CD4-positive, alpha-beta T cell treated with Interleukin-17A for 1 hour (primary cell): ENCODE measurements at regions not wholly inside any gene's neighbourhood (a gene's known extent, or its start where the extent isn't known, plus 50 kb on each side); places are given as distances from the start of the nearest gene placed in this dataset.
"Not testable (repeated sequence)": the region's sequence is repeated elsewhere in the genome, so short reads cannot be mapped to it uniquely, and the experiment has no call there.

ENCODE experiments used
- DNase-seq: peaks from one replicate; pipeline ENCODE4 v3.0.0-alpha.2; 2020

DNA sequence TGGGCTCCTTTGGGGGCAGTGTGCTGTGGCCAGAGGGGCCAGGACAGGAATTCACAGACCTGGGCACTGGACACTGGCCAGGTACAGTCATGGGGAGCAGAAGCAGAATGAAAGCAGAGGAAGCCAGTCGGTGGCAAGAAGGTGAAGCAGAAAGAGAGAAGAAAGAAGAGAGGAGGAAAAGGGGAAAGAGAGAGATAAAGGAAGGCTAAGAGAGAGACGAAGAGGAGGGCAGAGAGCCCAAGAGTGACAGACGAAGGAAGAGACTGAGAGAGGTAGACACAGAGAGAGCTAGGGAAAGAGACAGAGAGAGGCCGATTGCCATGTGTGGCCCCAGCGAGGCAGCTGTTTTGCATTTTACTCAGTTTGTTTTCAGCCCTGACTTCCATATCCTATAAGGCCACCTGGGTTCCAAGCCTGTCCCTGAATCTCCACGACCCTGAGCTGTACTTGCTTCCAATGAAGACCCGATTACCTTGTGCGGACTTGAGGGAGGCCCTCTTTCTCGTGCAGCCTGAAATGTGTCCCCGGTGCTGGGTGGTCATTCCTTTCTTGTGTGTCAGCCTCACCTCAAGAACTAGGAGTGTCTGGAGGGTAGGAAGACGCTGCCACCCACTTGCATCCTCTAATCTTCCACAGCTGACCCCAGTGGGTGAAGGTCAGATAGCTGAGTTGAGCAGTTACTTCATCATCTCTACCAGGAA is 73.9 kb downstream of the LSM3 start:
- no peak for DNase-seq

DNA sequence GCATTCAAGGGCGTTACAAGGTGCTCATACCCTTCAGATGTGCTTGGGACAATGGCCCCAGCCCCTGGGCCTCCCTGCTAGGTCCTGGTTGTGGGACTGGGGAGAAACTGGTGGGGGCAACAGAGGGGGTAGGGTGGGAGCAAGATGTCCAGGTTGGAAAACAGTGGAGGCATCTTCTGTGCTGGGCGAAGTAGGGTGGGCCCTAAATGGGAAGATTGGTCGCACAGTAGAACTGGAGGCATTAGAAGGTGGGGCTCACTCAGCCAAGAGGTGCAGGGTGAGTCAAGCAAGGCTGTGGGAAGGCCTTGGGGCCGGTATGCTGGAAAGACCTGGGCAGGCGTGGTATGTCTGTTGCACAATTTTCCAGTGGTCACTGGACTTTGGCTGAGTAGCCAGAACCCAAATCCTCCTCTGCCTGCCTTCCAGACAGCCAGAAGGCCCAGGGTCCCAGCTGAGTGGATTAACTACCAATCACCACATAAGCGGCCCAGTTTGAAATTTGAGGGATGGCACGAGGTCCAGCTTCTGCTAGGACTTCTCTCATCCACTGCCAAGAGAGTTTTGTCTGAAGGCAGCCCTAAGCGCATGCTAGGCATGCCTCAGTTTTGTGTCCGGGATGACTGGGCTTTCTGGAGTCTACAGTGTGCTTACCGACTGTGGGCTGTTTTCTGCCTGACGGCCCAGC is 74.5 kb downstream of the LSM3 start:
- no peak for DNase-seq

DNA sequence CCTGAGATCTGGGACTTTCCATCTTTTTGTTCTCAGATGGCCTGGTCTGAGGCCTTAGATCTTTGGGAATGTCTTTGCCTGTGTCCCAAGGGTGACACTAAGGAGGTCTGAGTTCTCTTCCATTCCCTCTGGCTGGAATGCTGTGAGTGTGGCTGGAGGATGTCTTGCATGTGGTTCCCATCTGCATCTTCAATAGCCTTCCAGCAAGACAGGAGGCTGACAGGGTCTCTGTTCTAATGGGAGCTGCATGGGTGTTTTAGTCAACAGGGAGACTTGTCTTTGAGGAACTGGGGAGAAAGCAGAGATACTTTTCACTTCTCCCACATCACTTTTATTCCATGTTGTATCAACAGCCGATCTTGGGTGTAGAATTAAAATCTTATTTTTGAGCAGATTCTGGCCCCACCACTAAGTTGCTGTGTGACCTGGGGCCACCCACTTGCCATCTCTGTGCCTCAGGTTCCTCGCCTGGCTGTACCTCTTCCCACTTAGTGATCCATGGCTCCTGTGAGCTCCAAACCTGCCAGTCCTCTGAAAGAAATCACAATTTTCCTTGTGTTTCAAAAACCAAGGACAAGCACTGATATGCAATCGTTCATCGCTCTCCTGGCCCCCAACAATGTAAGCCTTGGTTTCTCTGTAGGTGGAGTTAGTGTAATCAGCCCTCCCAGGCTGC is 75.2 kb downstream of the LSM3 start:
- no peak for DNase-seq

DNA sequence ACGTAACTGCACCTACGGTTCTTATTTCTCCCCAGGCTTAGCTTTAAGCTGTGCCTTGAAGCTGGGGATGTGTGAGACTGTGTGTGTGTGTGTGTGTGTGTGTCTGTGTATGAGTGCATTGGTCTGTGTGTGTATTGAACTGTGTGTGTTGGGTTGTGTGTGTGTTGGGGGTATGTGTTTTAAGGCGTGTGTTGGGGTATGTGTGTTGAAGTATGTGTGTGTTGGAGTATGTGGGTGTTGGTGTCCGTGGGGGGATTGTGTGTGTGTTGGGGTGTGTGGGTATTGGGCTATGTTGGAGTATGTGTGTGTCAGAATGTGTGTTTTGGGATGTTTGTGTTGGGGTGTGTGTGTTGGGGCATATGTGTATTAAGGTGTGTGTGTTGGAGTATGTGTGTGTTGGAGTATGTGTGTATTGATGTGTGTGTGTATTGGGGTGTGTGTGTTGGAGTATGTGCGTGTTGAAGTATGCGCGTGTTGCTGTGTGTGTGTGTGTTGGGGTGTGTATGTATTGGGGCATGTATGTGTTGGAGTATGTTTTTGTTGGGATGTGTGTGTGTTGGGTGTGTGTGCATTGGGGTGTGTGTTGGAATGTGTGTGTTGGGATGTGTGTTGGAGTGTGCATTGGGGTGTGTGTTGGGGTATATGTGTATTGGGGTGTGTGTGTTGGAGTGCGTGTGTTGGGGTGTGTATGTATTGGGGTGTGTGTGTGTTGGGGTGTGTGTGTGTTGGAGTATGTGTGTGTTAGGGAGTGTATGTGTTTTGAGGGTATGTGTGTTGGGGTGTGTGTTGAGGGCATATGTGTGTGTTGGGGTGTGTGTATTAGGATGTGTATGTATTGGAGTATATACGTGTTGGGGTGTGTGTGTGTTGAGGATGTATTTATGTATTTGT is 76.4 kb downstream of the LSM3 start:
- DNase-seq: no peak

DNA sequence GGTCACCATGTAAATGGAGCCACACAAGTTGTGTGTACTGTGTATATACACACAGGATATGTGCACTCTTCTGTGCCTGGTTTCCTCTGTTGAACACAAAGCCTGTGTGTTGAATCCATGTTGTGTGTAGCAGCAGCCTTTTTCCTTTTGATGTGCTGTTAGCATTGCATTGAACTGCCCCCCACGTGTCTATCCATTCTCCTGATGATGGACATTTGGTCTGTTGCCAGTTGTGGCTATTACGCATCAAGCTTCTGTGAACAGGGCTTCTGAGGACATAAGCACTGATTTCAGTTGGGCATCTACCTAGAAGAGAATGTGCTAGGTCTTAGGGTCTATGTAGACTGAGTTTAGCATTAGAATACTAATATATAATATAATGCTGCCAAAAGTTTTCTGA is 77.4 kb downstream of the LSM3 start:
- DNase-seq: no peak

DNA sequence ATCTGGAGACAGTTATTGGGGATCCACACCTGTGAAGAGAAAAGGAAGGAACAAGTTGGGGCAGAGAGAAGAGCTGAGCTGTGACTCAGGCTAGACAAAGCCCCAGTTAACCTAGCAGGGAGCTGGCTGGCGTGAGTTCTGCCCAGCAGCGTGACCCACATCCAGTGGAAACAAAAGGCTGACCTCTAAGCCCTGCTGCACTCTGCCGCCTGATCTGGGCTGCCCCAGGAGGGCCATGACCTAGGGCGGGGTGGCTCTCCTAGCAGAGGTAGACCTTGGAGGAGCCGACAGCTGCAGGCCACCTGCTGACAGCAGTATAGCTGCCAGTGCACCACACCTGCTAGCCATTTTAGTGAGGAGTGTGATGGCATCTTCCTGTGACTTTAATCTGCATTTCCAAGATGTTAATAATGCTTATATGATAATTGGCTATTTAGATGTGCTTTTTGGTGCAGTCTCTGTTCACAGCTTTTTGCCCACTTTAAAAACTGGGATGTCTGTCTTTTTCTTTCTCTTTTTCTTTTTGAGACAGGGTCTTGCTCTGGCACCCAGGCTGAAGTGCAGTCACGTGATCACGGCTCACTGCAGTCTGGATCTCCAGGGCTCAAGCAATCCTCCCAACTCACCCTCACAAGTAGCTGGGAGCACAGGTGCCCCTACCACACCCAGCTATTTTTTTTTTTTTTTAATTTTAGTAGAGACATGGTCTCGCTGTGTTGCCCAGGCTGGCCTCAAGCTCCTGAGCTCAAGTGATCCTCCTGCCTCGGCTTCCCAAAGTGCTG is 78.1 kb downstream of the LSM3 start:
- DNase-seq: no peak

DNA sequence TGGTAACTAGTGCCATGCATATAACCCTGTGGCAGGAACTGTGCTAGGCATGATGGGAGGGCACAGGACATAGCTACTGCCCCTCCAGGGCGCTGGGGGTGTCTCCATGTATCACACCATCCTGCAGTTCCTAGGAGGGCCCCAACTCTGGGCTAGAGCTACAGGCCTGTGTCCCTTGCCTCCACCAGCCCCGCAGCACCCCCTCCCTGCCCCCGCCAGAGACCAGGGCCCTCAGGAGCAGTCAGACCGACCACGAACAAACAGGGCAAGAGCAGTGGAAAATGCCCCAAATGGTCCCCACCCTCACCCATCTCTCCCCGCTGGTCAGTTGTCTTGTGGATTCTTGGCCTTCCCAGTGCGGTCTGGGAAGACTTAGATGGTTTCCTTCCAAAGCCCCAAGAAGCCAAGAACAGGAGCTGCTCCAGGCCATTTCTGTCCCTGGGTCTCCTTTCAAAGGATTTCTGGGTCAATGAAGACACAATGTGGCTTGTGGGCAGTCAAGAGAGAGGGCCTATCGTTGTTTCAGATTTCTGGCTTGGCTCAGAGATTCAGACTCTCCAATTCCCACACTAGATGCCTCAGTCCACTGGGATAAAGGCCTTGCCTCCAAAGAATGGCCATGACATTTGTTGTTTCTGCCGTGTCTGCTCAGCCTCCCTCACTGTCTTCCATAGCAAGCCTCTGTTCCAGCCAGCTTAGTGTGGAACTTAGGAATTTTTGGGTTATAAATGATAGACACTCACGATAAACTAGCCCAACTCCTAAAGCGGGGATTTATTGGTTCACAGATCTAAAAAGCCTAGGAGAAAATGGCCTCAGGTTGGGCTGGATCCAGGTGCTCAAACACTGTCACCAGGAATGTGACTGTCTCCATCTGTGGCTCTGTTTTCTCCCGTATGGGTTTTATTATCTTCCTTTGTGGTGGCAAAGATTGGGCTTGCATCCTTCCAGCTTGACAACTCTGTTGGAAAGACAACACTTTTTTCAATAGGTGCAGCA is 80.6 kb downstream of the LSM3 start:
- no peak for DNase-seq

DNA sequence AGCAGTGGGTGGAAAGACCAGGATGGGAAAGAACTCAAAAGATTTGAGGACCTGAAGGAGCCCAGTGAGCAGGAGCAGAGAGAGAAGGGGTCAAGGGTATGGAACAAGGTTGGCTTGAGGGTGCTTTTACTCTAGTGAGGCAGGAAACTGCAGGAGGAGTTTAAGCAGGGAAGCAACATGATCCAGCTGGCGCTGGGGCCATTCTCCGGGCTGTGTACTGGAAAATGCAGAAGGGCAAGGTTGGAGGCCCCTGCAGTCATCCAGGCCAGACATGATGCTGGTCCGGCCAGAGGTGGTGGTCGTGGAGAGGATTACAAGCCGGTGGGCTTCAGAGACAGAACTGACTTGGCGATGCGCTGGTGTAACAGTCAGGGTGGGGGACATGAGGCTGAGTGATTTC is 81.8 kb downstream of the LSM3 start:
- DNase-seq: no peak

DNA sequence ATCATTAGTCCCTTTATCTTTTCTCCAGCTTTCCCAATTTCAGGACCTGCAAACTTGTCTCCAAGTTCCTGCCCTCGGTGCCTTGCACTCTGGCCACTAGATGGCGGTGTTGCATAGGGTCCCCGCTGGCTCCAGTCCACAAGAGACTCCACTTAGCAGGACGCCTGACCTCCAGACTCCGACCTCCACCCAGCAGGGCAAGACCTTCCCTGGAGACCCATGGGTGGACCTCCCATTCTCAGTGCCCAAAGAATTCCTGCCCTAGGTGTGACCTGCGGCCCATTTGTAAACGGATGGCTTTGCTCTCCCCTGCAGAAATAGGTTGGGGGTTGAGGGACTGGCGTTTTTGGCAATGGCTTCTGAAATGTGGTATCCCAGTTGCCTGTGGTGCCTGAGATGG is 82.6 kb downstream of the LSM3 start:
- peak; percentile 76 for DNase-seq

DNA sequence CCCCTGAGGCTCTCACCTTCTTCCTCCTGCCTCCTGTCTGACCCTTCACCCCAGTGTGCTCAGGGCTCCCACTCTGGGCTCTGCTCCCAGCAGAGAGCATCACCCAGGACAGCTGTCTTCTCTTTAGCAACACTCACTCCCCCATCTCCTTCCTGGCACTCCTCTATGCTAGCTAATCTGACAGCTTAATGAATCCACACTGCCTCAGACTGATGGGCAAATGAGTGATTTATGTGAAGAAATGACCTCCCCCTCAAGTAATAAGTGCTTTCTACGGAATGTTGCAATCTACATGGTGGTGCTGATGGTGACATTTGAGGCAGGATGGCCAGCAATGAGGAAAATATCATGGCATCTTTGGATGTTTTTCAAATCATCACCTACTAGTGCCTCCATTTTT is 83.6 kb downstream of the LSM3 start:
- DNase-seq: no peak

DNA sequence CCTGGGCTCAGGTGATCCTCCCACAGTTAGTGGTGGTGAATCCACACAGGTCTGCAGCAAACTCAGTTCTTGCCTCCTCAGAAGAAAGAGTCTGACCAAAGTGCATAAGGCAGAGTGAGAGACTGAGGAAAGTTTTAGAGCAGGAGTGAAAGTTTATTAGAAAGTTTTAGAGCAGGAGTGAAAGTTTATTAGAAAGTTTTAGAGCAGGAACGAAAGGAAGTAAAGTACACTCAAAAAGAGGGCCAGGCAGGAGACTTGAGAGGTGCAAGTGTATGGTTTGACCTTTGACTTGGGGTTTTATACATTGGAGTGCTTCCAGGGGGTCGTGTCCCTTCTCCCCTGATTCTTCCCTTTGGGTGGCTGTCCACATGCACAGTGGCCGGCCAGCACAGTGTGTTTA is 84.2 kb downstream of the LSM3 start:
- no peak for DNase-seq

DNA sequence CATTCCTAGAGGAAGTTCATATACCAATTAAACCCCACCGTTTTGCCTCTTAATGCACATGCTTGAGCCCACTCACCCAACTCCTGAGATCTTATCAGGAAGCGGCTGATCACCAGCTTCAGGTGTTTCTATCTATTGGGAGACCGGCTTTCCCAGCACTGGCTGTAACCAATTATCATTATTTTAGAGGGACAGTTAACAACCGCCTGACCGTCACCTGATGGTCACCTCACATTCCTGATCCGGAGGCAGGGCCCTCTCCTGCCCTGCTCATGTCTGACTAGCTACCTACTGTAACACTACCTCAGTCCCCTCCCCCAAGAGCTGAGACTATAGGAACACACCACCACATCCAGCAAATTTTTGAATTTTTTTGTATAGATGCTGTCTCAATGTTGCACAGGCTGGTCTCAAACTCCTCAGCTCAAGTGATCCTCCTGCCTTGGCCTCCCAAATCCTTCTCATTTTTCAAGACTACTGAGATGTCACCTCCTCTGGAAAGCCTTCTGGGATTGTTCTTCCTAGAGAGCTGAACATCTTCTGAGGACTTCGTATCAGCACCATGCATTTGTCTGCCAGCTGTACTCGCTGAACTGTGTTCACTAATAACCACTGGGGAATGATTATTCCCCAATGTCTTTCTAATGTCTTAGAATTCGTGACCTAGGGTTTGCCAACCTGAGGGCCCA is 84.8 kb downstream of the LSM3 start:
- no peak for DNase-seq

DNA sequence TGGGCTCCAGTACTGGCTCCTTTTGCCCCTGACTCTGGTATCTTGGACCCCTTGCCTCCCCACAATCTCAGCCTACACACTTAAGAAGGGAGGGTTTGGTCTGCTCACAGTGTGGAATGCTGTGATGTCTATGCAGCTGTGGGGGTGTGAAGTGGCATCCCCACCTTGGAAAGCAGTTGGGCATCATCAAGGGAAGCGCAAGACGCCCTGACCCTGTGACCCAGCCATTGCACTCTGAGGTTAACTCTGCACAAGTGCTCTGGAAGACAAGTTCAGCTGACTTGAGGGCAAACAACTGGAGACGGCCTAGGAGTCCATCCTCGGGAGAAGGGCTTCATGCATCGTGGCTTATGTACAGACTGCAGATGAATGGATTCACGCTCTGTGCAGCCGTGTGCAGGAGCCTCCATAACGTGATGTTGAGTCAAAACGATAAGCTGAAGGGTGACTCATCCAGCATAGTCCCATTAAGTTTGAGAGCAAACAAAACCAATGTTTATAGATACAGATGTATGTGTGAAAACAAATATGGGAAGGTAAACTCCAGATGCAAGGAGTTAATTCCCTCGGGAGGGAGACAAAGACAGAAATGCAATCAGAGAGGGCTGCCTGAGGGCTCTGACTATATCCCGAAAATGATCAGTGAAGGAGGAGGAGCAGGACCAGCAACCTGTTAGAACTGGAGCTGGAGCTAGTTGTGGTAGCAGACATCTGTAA is 86.8 kb downstream of the LSM3 start:
- no peak for DNase-seq

DNA sequence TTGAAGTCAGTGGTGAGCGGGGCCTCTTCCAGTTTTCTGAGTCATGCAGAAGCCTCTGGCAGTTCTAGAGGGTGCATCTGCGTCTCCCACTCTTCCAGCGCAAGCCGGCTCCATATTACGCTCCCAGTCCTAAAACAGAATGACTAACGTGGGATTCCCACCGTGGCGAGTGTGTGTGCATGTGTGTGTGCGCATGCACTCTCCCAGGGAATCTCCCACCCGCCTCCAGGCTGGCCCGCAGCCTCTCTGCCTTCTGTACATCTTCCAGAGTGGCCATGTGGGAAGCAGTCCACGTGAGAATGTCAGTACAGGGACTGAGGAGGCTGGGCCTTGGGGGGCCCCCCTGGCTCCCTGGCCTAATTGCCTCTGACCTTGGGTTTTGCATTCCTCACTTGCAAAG is 87.7 kb downstream of the LSM3 start:
- no peak for DNase-seq

DNA sequence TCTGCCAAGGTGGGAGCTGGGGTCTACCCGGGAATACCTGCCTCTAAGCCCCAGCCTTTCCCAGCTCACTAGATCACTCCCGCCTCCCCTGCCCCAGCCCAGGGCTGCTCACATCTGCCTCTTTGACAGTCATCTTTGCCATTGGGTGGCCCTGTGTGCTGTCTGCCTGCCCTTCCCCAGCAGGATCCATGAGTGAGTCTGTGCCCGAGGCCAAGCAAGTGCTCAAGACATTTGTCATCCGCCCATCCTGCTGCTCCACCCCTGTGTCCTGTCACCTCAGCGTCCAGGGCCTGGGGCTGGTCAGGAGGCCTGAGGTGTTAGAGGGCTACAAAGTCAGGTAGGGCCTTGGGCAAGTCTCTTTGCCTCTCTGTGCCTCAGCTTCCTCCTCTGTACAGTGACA is 89.4 kb downstream of the LSM3 start:
- DNase-seq: no peak

DNA sequence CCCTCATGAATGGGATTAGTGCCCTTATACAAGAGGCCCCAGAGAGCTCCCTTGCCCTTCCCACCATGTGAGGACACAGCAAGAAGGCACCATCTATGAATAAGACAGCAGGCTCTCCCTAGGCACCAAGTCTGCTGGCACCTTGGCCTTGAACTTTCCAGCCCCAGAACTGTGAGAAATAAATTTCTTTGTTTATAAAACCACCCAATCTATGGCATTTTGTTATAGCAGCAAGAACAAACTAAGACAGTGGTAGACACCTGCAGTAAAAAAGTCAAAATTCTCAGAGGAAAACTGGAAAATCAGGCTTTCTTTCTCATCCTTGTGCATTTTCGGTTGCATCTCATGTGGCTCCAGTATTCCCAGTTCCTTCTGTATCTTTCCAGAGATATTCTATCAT is 90.3 kb downstream of the LSM3 start:
- no peak for DNase-seq

DNA sequence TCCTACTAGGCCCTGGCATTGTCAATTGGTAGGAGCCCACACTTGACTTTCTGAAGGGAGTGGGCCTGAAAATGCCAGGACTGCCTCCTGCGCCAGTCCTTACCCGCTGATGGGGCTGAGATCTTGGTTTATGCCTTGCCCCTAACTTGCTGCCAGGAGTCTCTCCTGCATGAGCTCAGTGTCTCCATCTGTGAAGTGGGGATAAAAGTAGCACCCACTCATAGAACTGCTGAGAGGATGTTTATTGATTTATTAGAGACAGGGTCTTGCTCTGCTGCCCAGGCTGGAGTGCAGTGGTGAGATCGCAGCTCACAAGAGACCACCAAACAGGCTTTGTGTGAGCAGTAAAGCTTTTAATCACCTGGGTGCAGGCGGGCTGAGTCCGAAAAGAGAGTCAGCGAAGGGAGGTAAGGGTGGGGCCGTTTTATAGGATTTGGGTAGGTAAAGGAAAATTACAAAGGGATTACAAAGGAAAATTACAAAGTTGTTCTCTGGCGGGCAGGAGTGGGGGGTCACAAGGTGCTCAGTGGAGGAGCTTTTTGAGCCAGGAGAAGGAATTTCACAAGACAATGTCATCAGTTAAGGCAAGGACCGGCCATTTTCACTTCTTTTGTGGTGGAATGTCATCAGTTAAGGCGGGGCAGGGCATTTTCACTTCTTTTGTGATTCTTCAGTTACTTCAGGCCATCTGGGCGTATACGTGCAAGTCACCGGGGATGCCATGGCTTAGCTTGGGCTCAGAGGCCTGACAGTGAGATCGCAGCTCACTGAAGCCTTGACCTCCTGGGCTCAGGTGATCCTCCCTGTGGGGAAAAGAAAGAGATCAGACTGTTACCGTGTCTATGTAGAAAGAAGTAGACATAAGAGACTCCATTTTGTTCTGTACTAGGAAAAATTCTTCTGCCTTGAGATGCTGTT is 93.7 kb downstream of the LSM3 start:
- DNase-seq: not testable (repeated sequence)

DNA sequence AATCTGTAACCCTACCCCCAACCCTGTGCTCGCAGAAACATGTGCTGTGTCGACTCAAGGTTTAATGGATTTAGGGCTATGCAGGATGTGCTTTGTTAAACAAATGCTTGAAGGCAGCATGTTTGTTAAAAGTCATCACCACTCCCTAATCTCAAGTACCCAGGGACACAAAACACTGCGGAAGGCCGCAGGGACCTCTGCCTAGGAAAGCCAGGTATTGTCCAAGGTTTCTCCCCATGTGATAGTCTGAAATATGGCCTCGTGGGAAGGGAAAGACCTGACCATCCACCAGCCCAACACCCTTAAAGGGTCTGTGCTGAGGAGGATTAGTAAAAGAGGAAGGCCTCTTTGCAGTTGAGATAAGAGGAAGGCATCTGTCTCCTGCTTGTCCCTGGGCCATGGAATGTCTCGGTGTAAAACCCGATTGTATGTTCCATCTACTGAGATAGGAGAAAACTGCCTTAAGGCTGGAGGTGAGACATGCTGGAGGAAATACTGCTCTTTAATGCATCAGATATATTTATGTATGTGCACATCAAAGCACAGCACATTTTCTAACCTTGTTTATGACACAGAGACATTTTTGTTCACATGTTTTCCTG is 94.4 kb downstream of the LSM3 start:
- not testable (repeated sequence) for DNase-seq
